OCI-LY3 (cell line): ENCODE measurements at regions not wholly inside any gene's neighbourhood (a gene's known extent, or its start where the extent isn't known, plus 50 kb on each side); places are given as distances from the start of the nearest gene placed in this dataset.

ENCODE experiments used
- H2AFZ ChIP-seq: fragments of 200-600, 300-600 bp; shearing (Covaris generic); 2 replicates; pipeline ENCODE4 v1.6.0; 2014; ENCODE audit warnings: antibody characterized with exemption, low read depth, low read length
- H3K27ac ChIP-seq: fragments of 200-600, 300-600 bp; sonication (generic); 2 replicates; pipeline ENCODE4 v1.5.1; 2014; ENCODE audit warnings: mild to moderate bottlenecking, low read length, moderate library complexity, mixed read lengths
- H3K27me3 ChIP-seq: fragments of 200-600, 300-600 bp; sonication (generic); 2 replicates; pipeline ENCODE4 v1.6.1; 2014; ENCODE audit warnings: low read depth, low read length, mixed read lengths
- H3K36me3 ChIP-seq: fragments of 200-600, 300-600 bp; sonication (generic); replicated peaks from 2 replicates; pipeline ENCODE3; 2014; ENCODE audit warnings: low read depth, low read length, mixed read lengths
- H3K4me1 ChIP-seq: fragments of 300-600, 200-600 bp; sonication (generic); 2 replicates; pipeline ENCODE4 v1.6.1; 2014; ENCODE audit warnings: low read length, mixed read lengths
- H3K4me2 ChIP-seq: fragments of 200-600, 300-600 bp; sonication (generic); 2 replicates; pipeline ENCODE4 v1.6.1; 2014; ENCODE audit warnings: low read length, mixed read lengths
- H3K4me3 ChIP-seq: fragments of 300-600, 200-600 bp; sonication (generic); 2 replicates; pipeline ENCODE4 v1.5.1; 2014; ENCODE audit warnings: antibody characterized with exemption, mild to moderate bottlenecking, low read length, moderate library complexity
- H3K79me2 ChIP-seq: fragments of 300-600, 200-600 bp; shearing (Covaris generic); 2 replicates; pipeline ENCODE4 v1.6.1; 2014; ENCODE audit warnings: mild to moderate bottlenecking, low read length, mixed read lengths
- H3K9ac ChIP-seq: fragments of 300-600, 200-600 bp; shearing (Covaris generic); 2 replicates; pipeline ENCODE4 v1.6.0; 2014; ENCODE audit warnings: mild to moderate bottlenecking, low read length, moderate library complexity
- H3K9me3 ChIP-seq: fragments of 200-600, 300-600 bp; shearing (Covaris generic); 2 replicates; pipeline ENCODE4 v1.6.1; 2014; ENCODE audit warnings: low read length, mixed read lengths; ENCODE audit not compliant: insufficient read depth
- H4K20me1 ChIP-seq: fragments of 200-600, 300-600 bp; sonication (generic); 2 replicates; pipeline ENCODE4 v1.6.1; 2016; ENCODE audit warnings: low read length, mixed read lengths; ENCODE audit not compliant: insufficient read depth
- EZH2phosphoT487 ChIP-seq: fragments of 200-600 bp; shearing (Covaris generic); IDR thresholded peaks from 2 replicates; pipeline ENCODE4 v1.6.1; 2018; ENCODE audit warnings: antibody characterized with exemption, mixed run types, low read depth
- TF ChIP-seq, protein P1 (sequence below): fragments of 200-600, 300-600 bp; sonication (generic); IDR thresholded peaks from 2 replicates; pipeline ENCODE4 v1.5.1; 2014; ENCODE audit warnings: antibody characterized with exemption, low read length, low read depth

- H3K4me2 ChIP-seq: no peak overlapping the region
- H4K20me1 ChIP-seq: no peaks in the 10 kb centered on the region
- H3K4me3 ChIP-seq: no peak overlapping the region
- H3K4me1 ChIP-seq: no peaks in the 10 kb centered on the region
- H3K9ac ChIP-seq: no peak overlapping the region
- TF ChIP-seq, protein P1, sequence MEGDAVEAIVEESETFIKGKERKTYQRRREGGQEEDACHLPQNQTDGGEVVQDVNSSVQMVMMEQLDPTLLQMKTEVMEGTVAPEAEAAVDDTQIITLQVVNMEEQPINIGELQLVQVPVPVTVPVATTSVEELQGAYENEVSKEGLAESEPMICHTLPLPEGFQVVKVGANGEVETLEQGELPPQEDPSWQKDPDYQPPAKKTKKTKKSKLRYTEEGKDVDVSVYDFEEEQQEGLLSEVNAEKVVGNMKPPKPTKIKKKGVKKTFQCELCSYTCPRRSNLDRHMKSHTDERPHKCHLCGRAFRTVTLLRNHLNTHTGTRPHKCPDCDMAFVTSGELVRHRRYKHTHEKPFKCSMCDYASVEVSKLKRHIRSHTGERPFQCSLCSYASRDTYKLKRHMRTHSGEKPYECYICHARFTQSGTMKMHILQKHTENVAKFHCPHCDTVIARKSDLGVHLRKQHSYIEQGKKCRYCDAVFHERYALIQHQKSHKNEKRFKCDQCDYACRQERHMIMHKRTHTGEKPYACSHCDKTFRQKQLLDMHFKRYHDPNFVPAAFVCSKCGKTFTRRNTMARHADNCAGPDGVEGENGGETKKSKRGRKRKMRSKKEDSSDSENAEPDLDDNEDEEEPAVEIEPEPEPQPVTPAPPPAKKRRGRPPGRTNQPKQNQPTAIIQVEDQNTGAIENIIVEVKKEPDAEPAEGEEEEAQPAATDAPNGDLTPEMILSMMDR: no peak
- H3K27ac ChIP-seq: no peak overlapping the region
- no peaks in the 10 kb centered on the region for H3K79me2 ChIP-seq
- peaks cover 4% of the 10 kb centered on the region; the same call in 1 of the 2 replicates for H3K27me3 ChIP-seq
- no peak overlapping the region for H2AFZ ChIP-seq
- H3K36me3 ChIP-seq: no peaks in the 10 kb centered on the region
- H3K9me3 ChIP-seq: no peaks in the 10 kb centered on the region
These were observed 102.9 kb upstream of the RFLNA start for GRCh38 chr12:124191966-124192365.

DNA sequence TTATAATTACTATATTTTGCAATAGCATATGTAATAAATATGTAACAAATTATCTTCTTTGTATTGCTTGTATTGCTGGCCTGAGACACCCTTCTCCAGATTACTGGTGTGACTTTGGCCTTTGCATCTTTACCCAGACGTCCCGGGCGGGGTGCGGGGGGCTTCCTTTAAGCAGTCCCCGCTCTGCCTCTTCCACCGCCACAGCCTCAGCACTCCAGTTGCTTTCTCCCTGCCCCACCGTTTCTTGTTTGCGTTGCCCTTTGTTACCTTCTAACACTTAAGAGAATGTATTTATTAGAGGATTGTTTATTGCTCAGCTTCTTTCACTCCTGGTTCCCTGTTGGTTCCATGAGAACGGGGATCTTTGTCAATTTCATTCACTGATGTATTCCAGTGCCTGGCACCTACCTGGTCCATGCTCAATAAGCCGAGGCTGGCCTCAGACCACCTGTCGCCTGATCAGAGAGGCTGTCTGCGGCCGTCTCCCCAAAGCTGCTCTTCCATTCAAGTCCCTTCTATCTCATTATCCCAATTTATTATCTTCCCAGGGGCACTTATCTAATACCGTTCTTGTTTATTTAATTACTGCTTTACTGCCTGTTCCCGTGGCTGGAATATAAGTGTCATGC, 100.5 kb upstream of the RFLNA start:
- Histone ChIP-seq H2AFZ (no peak overlapping the region), H3K27me3 (peaks cover 5% of the 10 kb centered on the region; the same call in 1 of the 2 replicates), H3K9ac (no peak overlapping the region), H4K20me1 (no peaks in the 10 kb centered on the region), H3K79me2 (no peaks in the 10 kb centered on the region), H3K27ac (no peak overlapping the region), H3K4me1 (no peaks in the 10 kb centered on the region), H3K36me3 (no peaks in the 10 kb centered on the region), H3K4me3 (no peak overlapping the region), H3K4me2 (no peak overlapping the region), H3K9me3 (no peaks in the 10 kb centered on the region)
- TF ChIP-seq EZH2phosphoT487: no peak
- TF ChIP-seq, protein P1: no peak

DNA sequence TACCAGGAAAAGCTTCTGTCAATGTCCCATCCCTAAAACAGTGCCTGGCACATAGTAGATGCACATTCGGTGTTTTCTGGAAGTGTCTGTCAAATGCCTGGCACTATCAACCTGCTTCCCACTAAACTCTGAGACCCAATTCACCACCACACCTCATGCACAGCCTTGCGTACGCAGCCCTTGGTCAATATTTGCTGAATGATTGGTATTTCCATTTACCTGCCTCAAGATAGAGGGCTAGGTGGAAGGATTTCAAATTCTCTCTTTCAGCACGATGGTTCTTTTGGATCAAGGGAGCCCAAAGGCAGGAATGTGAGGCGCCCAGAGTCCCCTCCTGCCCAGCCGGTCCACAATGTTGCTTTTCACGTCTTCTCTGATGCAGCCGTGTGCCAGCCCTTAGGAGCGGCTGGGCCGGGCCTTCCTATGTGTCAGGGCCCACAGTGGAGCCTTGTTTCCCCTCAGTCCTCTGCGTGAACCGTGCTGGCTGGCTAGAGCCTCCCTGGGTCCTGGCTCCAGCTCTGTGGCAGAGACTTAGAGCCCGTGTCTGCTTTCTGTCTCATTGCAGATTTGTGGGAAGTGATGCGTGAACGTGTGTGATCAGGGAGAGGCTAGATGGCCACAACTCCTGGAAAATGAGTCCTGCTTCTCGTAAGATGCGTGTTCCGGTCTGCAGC, 99.9 kb upstream of the RFLNA start:
- H3K4me3 ChIP-seq: no peak overlapping the region
- H3K9me3 ChIP-seq: no peaks in the 10 kb centered on the region
- TF ChIP-seq, protein P1: no peak
- TF ChIP-seq EZH2phosphoT487: no peak
- H3K4me1 ChIP-seq: no peaks in the 10 kb centered on the region
- H3K79me2 ChIP-seq: no peaks in the 10 kb centered on the region
- peaks cover 5% of the 10 kb centered on the region; the same call in 1 of the 2 replicates for H3K27me3 ChIP-seq
- H4K20me1 ChIP-seq: no peaks in the 10 kb centered on the region
- H3K4me2 ChIP-seq: no peak overlapping the region
- no peaks in the 10 kb centered on the region for H3K36me3 ChIP-seq
- H3K9ac ChIP-seq: no peak overlapping the region
- H2AFZ ChIP-seq: no peak overlapping the region
- H3K27ac ChIP-seq: no peak overlapping the region

DNA sequence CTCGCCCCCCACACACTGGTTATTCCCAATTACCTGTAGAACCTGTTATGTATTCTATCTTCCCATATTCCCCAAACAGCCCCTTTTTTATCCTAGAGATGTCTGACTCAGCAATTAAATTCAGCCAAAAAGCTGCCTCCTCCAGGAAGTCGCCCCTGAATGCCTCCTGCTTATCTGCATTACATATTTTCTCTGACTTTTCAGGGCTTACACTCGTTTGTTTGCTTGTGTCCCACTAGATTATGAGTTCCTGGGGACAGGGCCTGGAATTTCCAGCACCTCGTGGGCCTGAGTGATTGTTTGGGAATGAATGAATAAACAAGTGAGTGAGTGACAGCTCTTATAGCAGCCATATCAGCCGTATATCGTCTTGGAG, 99.3 kb upstream of the RFLNA start:
- Histone ChIP-seq H2AFZ (no peak overlapping the region), H3K79me2 (no peaks in the 10 kb centered on the region), H3K4me2 (no peak overlapping the region), H3K4me3 (no peak overlapping the region), H3K9me3 (no peaks in the 10 kb centered on the region), H3K4me1 (no peaks in the 10 kb centered on the region), H3K9ac (no peak overlapping the region), H4K20me1 (no peaks in the 10 kb centered on the region), H3K27ac (no peak overlapping the region), H3K36me3 (no peaks in the 10 kb centered on the region), H3K27me3 (peaks cover 5% of the 10 kb centered on the region; the same call in 1 of the 2 replicates)
- TF ChIP-seq EZH2phosphoT487: no peak
- TF ChIP-seq, protein P1: no peak
